Osteocyte (in vitro differentiated cells): ENCODE measurements at regions not wholly inside any gene's neighbourhood (a gene's known extent, or its start where the extent isn't known, plus 50 kb on each side); places are given as distances from the start of the nearest gene placed in this dataset.

ENCODE experiments used
- DNase-seq: peaks from one replicate; pipeline ENCODE4 v3.0.0; 2021; ENCODE audit warnings: mixed read lengths; ENCODE audit not compliant: unreplicated experiment; ENCODE audit errors: extremely low spot score
- H3K27ac Mint-ChIP-seq: one replicate; pipeline ENCODE4 v1.8.0; 2021; ENCODE audit warnings: mild to moderate bottlenecking, mixed read lengths; ENCODE audit not compliant: unreplicated experiment
- H3K27me3 Mint-ChIP-seq: one replicate; pipeline ENCODE4 v1.8.0; 2021; ENCODE audit warnings: mixed read lengths; ENCODE audit not compliant: unreplicated experiment
- H3K36me3 Mint-ChIP-seq: one replicate; pipeline ENCODE4 v1.8.0; 2021; ENCODE audit warnings: mixed read lengths; ENCODE audit not compliant: unreplicated experiment
- H3K4me1 Mint-ChIP-seq: one replicate; pipeline ENCODE4 v1.8.0; 2021; ENCODE audit warnings: mixed read lengths; ENCODE audit not compliant: unreplicated experiment
- H3K4me3 Mint-ChIP-seq: one replicate; pipeline ENCODE4 v1.8.0; 2021; ENCODE audit warnings: mild to moderate bottlenecking, moderate library complexity, mixed read lengths; ENCODE audit not compliant: unreplicated experiment
- H3K9me3 Mint-ChIP-seq: one replicate; pipeline ENCODE4 v1.8.0; 2021; ENCODE audit warnings: mixed read lengths; ENCODE audit not compliant: unreplicated experiment
- TF ChIP-seq, protein P1 (sequence below): fragments of 200-600 bp; sonication (generic); IDR thresholded peaks from 2 replicates; pipeline ENCODE4 v1.5.0; 2021; ENCODE audit warnings: antibody characterized with exemption, mild to moderate bottlenecking, moderate library complexity

DNA sequence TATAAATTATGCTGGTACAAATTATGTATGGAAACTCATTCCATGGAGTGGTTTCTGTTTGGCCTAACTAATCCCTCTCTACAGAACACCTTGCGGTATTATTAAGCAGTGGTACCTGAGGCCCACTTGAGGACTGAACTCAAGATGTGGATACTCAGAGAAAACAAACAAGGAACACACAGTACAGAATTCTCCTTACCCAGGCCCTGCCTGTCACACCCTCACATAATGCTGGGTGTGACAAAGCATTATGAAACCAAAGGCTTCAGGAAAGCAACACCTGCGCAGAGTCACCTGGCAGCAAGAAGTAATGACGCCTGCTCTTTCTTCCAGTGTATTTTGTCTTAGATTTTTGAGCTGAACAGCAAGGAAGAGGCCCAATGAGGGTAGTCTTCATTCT lies 264.7 kb downstream of the PAX3 start:
- no peak overlapping the region for H3K4me3 Mint-ChIP-seq
- no peak for DNase-seq
- no peaks in the 10 kb centered on the region for H3K36me3 Mint-ChIP-seq
- no peaks in the 10 kb centered on the region for H3K4me1 Mint-ChIP-seq
- TF ChIP-seq, protein P1, sequence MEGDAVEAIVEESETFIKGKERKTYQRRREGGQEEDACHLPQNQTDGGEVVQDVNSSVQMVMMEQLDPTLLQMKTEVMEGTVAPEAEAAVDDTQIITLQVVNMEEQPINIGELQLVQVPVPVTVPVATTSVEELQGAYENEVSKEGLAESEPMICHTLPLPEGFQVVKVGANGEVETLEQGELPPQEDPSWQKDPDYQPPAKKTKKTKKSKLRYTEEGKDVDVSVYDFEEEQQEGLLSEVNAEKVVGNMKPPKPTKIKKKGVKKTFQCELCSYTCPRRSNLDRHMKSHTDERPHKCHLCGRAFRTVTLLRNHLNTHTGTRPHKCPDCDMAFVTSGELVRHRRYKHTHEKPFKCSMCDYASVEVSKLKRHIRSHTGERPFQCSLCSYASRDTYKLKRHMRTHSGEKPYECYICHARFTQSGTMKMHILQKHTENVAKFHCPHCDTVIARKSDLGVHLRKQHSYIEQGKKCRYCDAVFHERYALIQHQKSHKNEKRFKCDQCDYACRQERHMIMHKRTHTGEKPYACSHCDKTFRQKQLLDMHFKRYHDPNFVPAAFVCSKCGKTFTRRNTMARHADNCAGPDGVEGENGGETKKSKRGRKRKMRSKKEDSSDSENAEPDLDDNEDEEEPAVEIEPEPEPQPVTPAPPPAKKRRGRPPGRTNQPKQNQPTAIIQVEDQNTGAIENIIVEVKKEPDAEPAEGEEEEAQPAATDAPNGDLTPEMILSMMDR = no peak
- no peaks in the 10 kb centered on the region for H3K9me3 Mint-ChIP-seq
- no peak overlapping the region for H3K27ac Mint-ChIP-seq
- peaks cover 2% of the 10 kb centered on the region for H3K27me3 Mint-ChIP-seq

DNA sequence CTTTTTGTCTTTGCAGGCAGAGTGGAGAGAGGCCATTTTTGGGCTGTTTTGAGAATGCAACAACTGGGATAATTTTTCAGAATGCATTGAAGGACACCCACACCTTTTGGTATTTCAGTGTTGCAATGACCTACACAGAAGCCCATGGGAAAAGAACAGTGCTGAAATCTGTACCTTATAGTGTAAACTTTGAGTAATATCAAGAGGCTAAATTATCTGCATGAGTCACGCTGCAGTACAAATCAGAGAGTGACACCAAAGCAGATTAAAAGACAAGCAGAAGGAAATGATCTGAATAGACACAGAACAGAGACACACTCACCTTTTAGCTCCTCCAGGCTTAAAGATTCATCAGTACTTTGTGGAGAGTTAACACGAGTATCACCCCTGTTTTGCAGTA lies 265.3 kb downstream of the PAX3 start:
- no peaks in the 10 kb centered on the region for H3K36me3 Mint-ChIP-seq
- H3K4me3 Mint-ChIP-seq = no peak overlapping the region
- DNase-seq = no peak
- no peak overlapping the region for H3K27ac Mint-ChIP-seq
- TF ChIP-seq, protein P1 = no peak
- H3K9me3 Mint-ChIP-seq = no peaks in the 10 kb centered on the region
- no peaks in the 10 kb centered on the region for H3K4me1 Mint-ChIP-seq
- H3K27me3 Mint-ChIP-seq = peaks cover 2% of the 10 kb centered on the region

DNA sequence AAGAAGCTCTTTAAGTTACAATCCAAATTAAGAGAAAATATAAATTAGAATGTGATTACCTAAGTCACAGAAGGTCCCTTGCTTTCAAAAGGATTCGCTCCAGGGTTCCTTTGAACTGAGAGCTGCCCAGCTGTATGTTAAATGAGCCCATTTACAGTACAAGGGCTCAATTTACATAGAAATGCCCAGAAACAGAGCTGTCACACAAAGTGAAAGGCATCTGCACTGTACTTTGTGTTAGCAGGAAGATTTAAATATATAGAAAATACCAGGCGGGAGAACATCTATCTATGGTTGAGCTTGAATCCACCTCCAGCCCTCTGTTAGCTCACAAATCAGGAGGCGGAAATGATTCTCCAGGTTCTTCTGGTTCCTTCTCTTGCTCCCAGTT lies 272.9 kb downstream of the PAX3 start:
- no peaks in the 10 kb centered on the region for H3K36me3 Mint-ChIP-seq
- no peaks in the 10 kb centered on the region for H3K9me3 Mint-ChIP-seq
- no peak for DNase-seq
- peaks cover 2% of the 10 kb centered on the region for H3K4me1 Mint-ChIP-seq
- H3K27ac Mint-ChIP-seq = no peak overlapping the region
- TF ChIP-seq, protein P1 = no peak
- no peak overlapping the region for H3K4me3 Mint-ChIP-seq
- H3K27me3 Mint-ChIP-seq = peaks cover 4% of the 10 kb centered on the region

DNA sequence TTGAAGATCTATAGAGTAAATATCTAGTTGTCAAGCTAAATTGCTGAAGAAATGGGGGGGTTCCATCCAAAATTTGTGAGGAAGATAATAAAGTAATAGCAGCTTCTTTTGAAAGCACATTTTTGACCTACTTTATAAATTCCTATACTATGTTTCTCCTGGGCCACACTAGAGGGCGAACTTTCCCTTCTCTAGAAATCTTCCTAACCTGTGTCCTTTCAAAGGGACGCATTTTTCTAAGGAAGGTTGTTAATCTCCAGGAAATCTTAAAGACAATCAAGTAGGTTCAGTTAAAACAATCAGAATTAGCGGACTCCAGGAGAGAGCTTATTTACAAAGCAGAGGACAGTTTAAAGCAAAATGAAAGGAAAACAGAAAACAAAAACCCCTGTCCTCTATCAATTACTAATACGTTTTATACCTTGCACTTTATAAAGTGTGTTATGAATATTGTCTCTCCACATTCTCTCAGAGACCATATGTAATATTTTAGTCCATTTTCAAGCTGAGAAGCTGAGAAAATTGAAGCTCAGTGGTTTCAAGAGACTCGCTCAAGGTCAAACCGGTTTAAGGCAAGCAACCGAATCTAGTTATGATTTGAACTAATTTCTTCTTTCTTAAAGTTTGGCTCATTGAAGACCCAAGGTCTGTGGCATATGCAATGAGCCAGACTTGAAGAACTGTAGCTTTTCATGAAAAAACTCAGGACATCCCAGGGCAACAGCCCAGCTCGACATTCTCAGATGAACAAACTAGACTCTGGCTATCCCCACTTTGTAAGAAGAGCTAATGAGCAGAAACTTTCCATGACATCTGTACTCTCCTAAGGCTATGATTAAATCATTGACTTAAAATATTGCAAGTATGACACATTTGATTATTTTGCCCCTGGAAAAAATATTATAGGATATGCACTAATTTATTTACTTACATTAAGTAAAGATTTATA lies 273.6 kb downstream of the PAX3 start:
- Mint-ChIP-seq H3K9me3 (no peaks in the 10 kb centered on the region), H3K27ac (no peak overlapping the region), H3K4me3 (no peak overlapping the region), H3K36me3 (no peaks in the 10 kb centered on the region), H3K27me3 (peaks cover 4% of the 10 kb centered on the region), H3K4me1 (peaks cover 2% of the 10 kb centered on the region)
- TF ChIP-seq, protein P1 = peak; percentile 67
- no peak for DNase-seq

DNA sequence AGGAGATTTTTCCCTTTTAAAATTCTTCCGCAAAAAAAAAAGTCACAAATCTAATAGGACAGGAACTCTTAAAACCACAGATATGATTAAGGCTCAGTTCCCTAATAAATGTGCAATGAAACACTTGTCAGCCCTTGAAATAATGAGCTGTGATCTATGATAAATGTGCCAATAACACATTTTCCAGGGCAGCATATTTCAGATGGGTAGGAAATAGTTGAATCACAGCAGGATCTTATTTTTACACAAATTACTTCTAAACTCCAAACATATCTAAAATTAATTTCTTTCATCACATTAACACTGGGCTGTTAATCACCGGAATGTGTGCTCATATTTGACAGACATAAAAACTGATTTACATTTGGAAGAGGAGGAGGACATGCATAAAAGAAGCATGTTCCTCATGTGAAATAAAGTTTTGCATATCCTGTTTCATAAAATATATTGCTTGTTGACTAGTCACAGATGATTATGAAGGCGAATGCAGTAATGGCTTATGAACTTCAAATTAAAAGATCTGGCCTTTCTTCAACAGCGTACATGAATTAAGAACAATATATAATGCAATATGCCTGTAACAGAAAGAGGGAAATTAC lies 281.4 kb downstream of the PAX3 start:
- Mint-ChIP-seq H3K4me3 (no peak overlapping the region), H3K27ac (no peak overlapping the region), H3K27me3 (peaks cover 14% of the 10 kb centered on the region), H3K9me3 (no peaks in the 10 kb centered on the region), H3K4me1 (no peaks in the 10 kb centered on the region), H3K36me3 (no peaks in the 10 kb centered on the region)
- TF ChIP-seq, protein P1 = no peak
- DNase-seq = no peak
